Stimulated activated CD4-positive, alpha-beta T cell treated with anti-CD3 and anti-CD28 coated beads, TNF-alpha, amount 100 ng/mL, for 48 hours (primary cell): ENCODE measurements at regions not wholly inside any gene's neighbourhood (a gene's known extent, or its start where the extent isn't known, plus 50 kb on each side); places are given as distances from the start of the nearest gene placed in this dataset.
"Not testable (repeated sequence)": the region's sequence is repeated elsewhere in the genome, so short reads cannot be mapped to it uniquely, and the experiment has no call there.

Experiments used
- DNase-seq, 3 donors: peaks; one replicate each; pipeline ENCODE4 v3.0.0-alpha.2; 2020; ENCODE audit warnings: low read depth in 3 of 3

GRCh38 chr1:87956750-87957149, 628.1 kb downstream of the LMO4 start:
- no peak for DNase-seq

GRCh38 chr1:87957331-87957730, 628.7 kb downstream of the LMO4 start:
- no peak for DNase-seq

GRCh38 chr1:87958201-87958600, 629.5 kb downstream of the LMO4 start:
- DNase-seq = no peak

GRCh38 chr1:87958716-87959115, 630.0 kb downstream of the LMO4 start:
- no peak for DNase-seq

GRCh38 chr1:87959236-87959635, 630.6 kb downstream of the LMO4 start:
- DNase-seq = no peak

- no peak for DNase-seq
These were observed 633.3 kb downstream of the LMO4 start for GRCh38 chr1:87961992-87962391.

GRCh38 chr1:87963556-87963955, 634.9 kb downstream of the LMO4 start:
- no peak for DNase-seq

GRCh38 chr1:87965193-87965592, 636.5 kb downstream of the LMO4 start:
- no peak for DNase-seq

- DNase-seq = no peak
These were observed 639.7 kb downstream of the LMO4 start for GRCh38 chr1:87968197-87968955.

GRCh38 chr1:87969040-87969439, 640.4 kb downstream of the LMO4 start:
- no peak for DNase-seq

GRCh38 chr1:87972811-87973210, 644.1 kb downstream of the LMO4 start:
- no peak for DNase-seq

- no peak for DNase-seq
These were observed 645.2 kb downstream of the LMO4 start for GRCh38 chr1:87973896-87974295.

- DNase-seq = no peak
These were observed 647.6 kb downstream of the LMO4 start for GRCh38 chr1:87976316-87976715.

GRCh38 chr1:87977145-87977544, 648.5 kb downstream of the LMO4 start:
- no peak for DNase-seq

GRCh38 chr1:87979079-87979478, 650.4 kb downstream of the LMO4 start:
- DNase-seq = no peak

GRCh38 chr1:87980494-87980893, 651.8 kb downstream of the LMO4 start:
- no peak for DNase-seq

GRCh38 chr1:87981386-87981785, 652.7 kb downstream of the LMO4 start:
- DNase-seq = no peak

- DNase-seq = no peak
These were observed 653.1 kb downstream of the LMO4 start for GRCh38 chr1:87981810-87982209.

- DNase-seq = no peak
These were observed 655.2 kb downstream of the LMO4 start for GRCh38 chr1:87983841-87984240.

- DNase-seq = no peak
These were observed 656.4 kb downstream of the LMO4 start for GRCh38 chr1:87985071-87985470.

- DNase-seq = no peak
These were observed 657.6 kb downstream of the LMO4 start for GRCh38 chr1:87986130-87986866.

GRCh38 chr1:87989346-87989745, 660.7 kb downstream of the LMO4 start:
- no peak for DNase-seq

- not testable (repeated sequence) for DNase-seq
These were observed 663.9 kb downstream of the LMO4 start for GRCh38 chr1:87992536-87992935.
